IMR-90 (cell line): ENCODE measurements at regions not wholly inside any gene's neighbourhood (a gene's known extent, or its start where the extent isn't known, plus 50 kb on each side); places are given as distances from the start of the nearest gene placed in this dataset.

Experiments
- ATAC-seq: fragments of 200-7000 bp; cut with Tn5 transposase; 2 replicates; pipeline ENCODE4 v1.9.1; 2020; ENCODE audit warnings: low read depth, mild to moderate bottlenecking, moderate library complexity
- BruUV-seq: library from RNA; stranded (reverse); fragments of 400-500 nt; replicated peaks from 2 replicates; lab custom pipeline; 2021; lab: Mats Ljungman, UMichigan
- CTCF ChIA-PET: fragments of 300-600 bp; formaldehyde crosslinking; extraction: SDS; loops from one replicate; lab custom pipeline; 2021; ENCODE audit warnings: antibody characterized with exemption; lab: Yijun Ruan, JAX
- POLR2A ChIA-PET: fragments of 300-600 bp; sonication (Branson Sonifier 250); formaldehyde crosslinking; loops from one replicate; lab custom pipeline; 2022; ENCODE audit warnings: antibody characterized with exemption; ENCODE audit not compliant: unreplicated experiment; lab: Charles Lee
- DNase-seq: peaks from one replicate; pipeline ENCODE4 v3.0.0; 2013
- H2AFZ ChIP-seq: replicated peaks from 2 replicates; pipeline ENCODE3; 2013; ENCODE audit warnings: low read length, mild to moderate bottlenecking; ENCODE audit not compliant: poor library complexity
- H2AK5ac ChIP-seq: 2 replicates; pipeline ENCODE4 v1.6.1; 2013; ENCODE audit warnings: low read depth, low read length, inconsistent platforms
- H2AK9ac ChIP-seq: replicated peaks from 2 replicates; pipeline ENCODE3; 2013; ENCODE audit warnings: mild to moderate bottlenecking, low read depth, low read length, moderate library complexity; ENCODE audit not compliant: poor library complexity
- H2BK120ac ChIP-seq: 2 replicates; pipeline ENCODE4 v1.6.1; 2013; ENCODE audit warnings: low read depth, low read length, inconsistent platforms
- H2BK15ac ChIP-seq: 3 replicates; pipeline ENCODE4 v1.6.1; 2013; ENCODE audit warnings: low read depth, low read length, inconsistent platforms
- H2BK20ac ChIP-seq: 2 replicates; pipeline ENCODE4 v1.6.1; 2013; ENCODE audit warnings: low read depth, mild to moderate bottlenecking, inconsistent platforms, low read length, moderate library complexity
- H2BK5ac ChIP-seq: 2 replicates; pipeline ENCODE4 v1.6.1; 2013; ENCODE audit warnings: mild to moderate bottlenecking, low read depth, low read length, inconsistent platforms; ENCODE audit not compliant: poor library complexity, severe bottlenecking
- H3K14ac ChIP-seq: replicated peaks from 2 replicates; pipeline ENCODE4 v1.6.1; 2013; ENCODE audit warnings: low read depth, low read length, inconsistent platforms
- H3K18ac ChIP-seq: 2 replicates; pipeline ENCODE4 v1.6.1; 2013; ENCODE audit warnings: low read depth, low read length, control low read depth
- H3K23ac ChIP-seq: 2 replicates; pipeline ENCODE4 v1.6.1; 2013; ENCODE audit warnings: low read depth, low read length, inconsistent platforms
- H3K27ac ChIP-seq: 2 replicates; pipeline ENCODE4 v1.5.1; 2013; ENCODE audit warnings: mild to moderate bottlenecking, control low read depth, low read length; ENCODE audit not compliant: insufficient read depth
- H3K27me3 ChIP-seq: 2 replicates; pipeline ENCODE4 v1.6.1; 2013; ENCODE audit warnings: low read length; ENCODE audit not compliant: control insufficient read depth, insufficient read depth
- H3K36me3 ChIP-seq: 2 replicates; pipeline ENCODE4 v1.6.1; 2013; ENCODE audit warnings: low read length, mixed read lengths; ENCODE audit not compliant: control insufficient read depth, insufficient read depth
- H3K4ac ChIP-seq: 2 replicates; pipeline ENCODE4 v1.6.1; 2013; ENCODE audit warnings: low read depth, low read length, inconsistent platforms
- H3K4me1 ChIP-seq: 2 replicates; pipeline ENCODE4 v1.6.1; 2013; ENCODE audit warnings: low read length, mixed read lengths; ENCODE audit not compliant: control insufficient read depth, insufficient read depth
- H3K4me2 ChIP-seq: 2 replicates; pipeline ENCODE4 v1.6.1; 2013; ENCODE audit warnings: low read depth, mild to moderate bottlenecking, control low read depth, low read length, moderate library complexity
- H3K4me3 ChIP-seq: 2 replicates; pipeline ENCODE4 v1.5.1; 2013; ENCODE audit warnings: low read depth, mild to moderate bottlenecking, control low read depth, low read length, moderate library complexity; ENCODE audit not compliant: insufficient read depth
- H3K56ac ChIP-seq: 2 replicates; pipeline ENCODE4 v1.6.1; 2013; ENCODE audit warnings: low read length, inconsistent platforms; ENCODE audit not compliant: insufficient read depth; ENCODE audit errors: extremely low read depth
- H3K79me1 ChIP-seq, 2 experiments: 2 replicates each; pipeline ENCODE4 v1.6.1; 2013; ENCODE audit warnings: low read length in 2 of 2, inconsistent platforms in 1 of 2, low read depth in 1 of 2
- H3K9ac ChIP-seq: 2 replicates; pipeline ENCODE4 v1.6.1; 2013; ENCODE audit warnings: low read depth, low read length, control low read depth
- H3K9me1 ChIP-seq: 2 replicates; pipeline ENCODE4 v1.6.1; 2013; ENCODE audit warnings: low read length, inconsistent platforms; ENCODE audit not compliant: insufficient read depth
- H3K9me3 ChIP-seq: 2 replicates; pipeline ENCODE4 v1.6.1; 2013; ENCODE audit warnings: low read length; ENCODE audit not compliant: control insufficient read depth, insufficient read depth
- H4K20me1 ChIP-seq: 2 replicates; pipeline ENCODE4 v1.6.1; 2013; ENCODE audit warnings: low read length, inconsistent platforms; ENCODE audit not compliant: insufficient read depth
- H4K5ac ChIP-seq: 2 replicates; pipeline ENCODE4 v1.6.1; 2013; ENCODE audit warnings: mild to moderate bottlenecking, low read depth, low read length, control low read depth
- H4K8ac ChIP-seq, 2 experiments: 2 replicates each; pipeline ENCODE4 v1.6.1; 2013; ENCODE audit warnings: low read depth in 2 of 2, low read length in 2 of 2, control low read depth in 1 of 2, inconsistent platforms in 1 of 2
- H4K91ac ChIP-seq: 2 replicates; pipeline ENCODE4 v1.6.1; 2013; ENCODE audit warnings: low read depth, low read length, inconsistent platforms; ENCODE audit not compliant: insufficient read depth
- CHD1 ChIP-seq: IDR thresholded peaks from 2 replicates; pipeline ENCODE4 v1.6.1; 2012; ENCODE audit warnings: low read depth, low read length, improper control_type of control experiment
- FOS ChIP-seq: fragments of 150-350 bp; IDR thresholded peaks from 2 replicates; pipeline ENCODE4 v1.6.1; 2016; ENCODE audit warnings: low read depth, low read length
- MAFK ChIP-seq: IDR thresholded peaks from 2 replicates; pipeline ENCODE4 v1.6.1; 2012; ENCODE audit warnings: low read depth, low read length, improper control_type of control experiment
- MXI1 ChIP-seq: IDR thresholded peaks from 2 replicates; pipeline ENCODE4 v1.6.1; 2012; ENCODE audit warnings: low read depth, mild to moderate bottlenecking, low read length, moderate library complexity, borderline replicate concordance
- NFE2L2 ChIP-seq: fragments of 150-350 bp; IDR thresholded peaks from 2 replicates; pipeline ENCODE4 v1.6.1; 2016; ENCODE audit warnings: low read depth, mild to moderate bottlenecking, low read length
- RAD21 ChIP-seq: IDR thresholded peaks from 2 replicates; pipeline ENCODE4 v1.6.1; 2012; ENCODE audit warnings: low read length, improper control_type of control experiment
- SMC3 ChIP-seq: fragments of 150-350 bp; IDR thresholded peaks from 2 replicates; pipeline ENCODE4 v1.6.1; 2016; ENCODE audit warnings: low read depth, mild to moderate bottlenecking, antibody characterized with exemption, low read length, moderate library complexity
- WGBS, 2 experiments: methylation state at CpG; one replicate each; pipeline versions ENCODE4 v1.1.5 to v1.1.7; 2013; ENCODE audit warnings: missing lambda C conversion rate in 2 of 2; ENCODE audit not compliant: insufficient read length in 1 of 2; ENCODE audit errors: extremely low coverage in 2 of 2; 5-methylcytosine and 5-hydroxymethylcytosine counted together
- dilution Hi-C: fragments of 300-500 bp; cut with HindIII; formaldehyde crosslinking; loops from one replicate; pipeline ENCODE4 v1.14.3; 2018; ENCODE audit warnings: low sequenced_read_pairs; ENCODE audit not compliant: unreplicated experiment
- in situ Hi-C: fragments of 300-500 bp; cut with MboI; formaldehyde crosslinking; loops from 3 replicates; pipeline ENCODE4 v1.14.3; 2019; ENCODE audit warnings: low sequenced_read_pairs, inconsistent platforms, mixed read lengths
- intact Hi-C: fragments of 100-400 bp; cut with micrococcal nuclease; formaldehyde crosslinking; loops from 2 replicates; pipeline ENCODE4 v1.10.0; 2022

DNA sequence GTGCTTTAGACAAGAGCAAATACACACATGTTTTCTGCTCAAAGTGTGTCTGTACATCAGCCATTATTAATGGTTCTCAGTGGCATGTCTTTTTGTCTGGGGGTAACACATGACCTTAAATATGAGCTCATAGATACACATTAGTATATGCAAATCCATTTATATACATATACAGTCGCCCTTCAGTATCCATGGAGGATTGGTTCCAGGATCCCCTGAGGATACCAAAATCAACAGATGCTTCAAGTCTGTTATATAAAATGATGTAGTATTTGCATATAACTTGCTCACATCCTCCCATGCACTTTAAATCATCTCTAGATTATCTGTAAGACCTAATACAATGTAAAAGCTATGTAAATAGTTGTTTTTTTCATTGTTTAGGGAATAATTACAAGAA lies 298.1 kb downstream of the OLFM4 start:
- H3K9me1 ChIP-seq, result no peaks in the 10 kb centered on the region
- H3K14ac ChIP-seq, result no peak overlapping the region
- in situ Hi-C loops, result no loop called here
- no peak overlapping the region for H4K5ac ChIP-seq
- no peaks in the 10 kb centered on the region for H3K4me1 ChIP-seq
- H2BK20ac ChIP-seq, result no peak overlapping the region
- CTCF ChIA-PET, result no interaction called here
- no peak overlapping the region for H4K91ac ChIP-seq
- intact Hi-C loops, result no loop called here
- H2AK5ac ChIP-seq, result no peak overlapping the region
- H3K36me3 ChIP-seq, result no peaks in the 10 kb centered on the region
- H3K18ac ChIP-seq, result no peak overlapping the region
- no peak overlapping the region for H2AFZ ChIP-seq
- H3K79me1 ChIP-seq, result no peaks in the 10 kb centered on the region
- H3K4ac ChIP-seq, result no peak overlapping the region
- H3K4me3 ChIP-seq, result no peak overlapping the region
- H3K56ac ChIP-seq, result no peak overlapping the region
- ATAC-seq, result no peak
- H4K8ac ChIP-seq, result no peak overlapping the region
- no peak overlapping the region for H2AK9ac ChIP-seq
- H3K9me3 ChIP-seq, result peaks cover 2% of the 10 kb centered on the region; the same call in 1 of the 2 replicates
- WGBS, 2 experiments, result no CpG with 5 or more reads among the region's 1 CpG
- no peak overlapping the region for H2BK5ac ChIP-seq
- H3K27me3 ChIP-seq, result no peaks in the 10 kb centered on the region
- H4K20me1 ChIP-seq, result no peaks in the 10 kb centered on the region
- H3K23ac ChIP-seq, result no peak overlapping the region
- dilution Hi-C loops, result no loop called here
- no peak overlapping the region for H3K9ac ChIP-seq
- H2BK15ac ChIP-seq, result no peak overlapping the region
- H2BK120ac ChIP-seq, result no peak overlapping the region
- H3K27ac ChIP-seq, result no peak overlapping the region
- no peak for TF ChIP-seq MAFK
- no peak for TF ChIP-seq NFE2L2
- TF ChIP-seq RAD21, result no peak
- no peak for TF ChIP-seq MXI1
- TF ChIP-seq CHD1, result no peak
- no peak for TF ChIP-seq SMC3
- TF ChIP-seq FOS, result no peak
- POLR2A ChIA-PET, result no interaction called here
- H3K4me2 ChIP-seq, result no peak overlapping the region
- DNase-seq, result no peak
- no TSS peak for BruUV-seq
